Astrocyte of the cerebellum (primary cell): ENCODE measurements at regions not wholly inside any gene's neighbourhood (a gene's known extent, or its start where the extent isn't known, plus 50 kb on each side); places are given as distances from the start of the nearest gene placed in this dataset.

Source experiments
- DNase-seq: peaks from one replicate; pipeline ENCODE4 v3.0.0-alpha.2; 2011; ENCODE audit warnings: low read depth
- H3K4me3 ChIP-seq: 2 replicates; pipeline ENCODE4 v1.5.1; 2011; ENCODE audit warnings: mild to moderate bottlenecking, low read depth, low read length, moderate library complexity
- in situ Hi-C: cut with HindIII; loops from 2 replicates; pipeline ENCODE4 v1.10.0; 2017; ENCODE audit warnings: low sequenced_read_pairs
- TF ChIP-seq, protein P1 (sequence below): IDR thresholded peaks from 2 replicates; pipeline ENCODE4 v1.5.1; 2012; ENCODE audit warnings: low read length, low read depth, moderate library complexity, mild to moderate bottlenecking; ENCODE audit errors: missing control alignments

DNA sequence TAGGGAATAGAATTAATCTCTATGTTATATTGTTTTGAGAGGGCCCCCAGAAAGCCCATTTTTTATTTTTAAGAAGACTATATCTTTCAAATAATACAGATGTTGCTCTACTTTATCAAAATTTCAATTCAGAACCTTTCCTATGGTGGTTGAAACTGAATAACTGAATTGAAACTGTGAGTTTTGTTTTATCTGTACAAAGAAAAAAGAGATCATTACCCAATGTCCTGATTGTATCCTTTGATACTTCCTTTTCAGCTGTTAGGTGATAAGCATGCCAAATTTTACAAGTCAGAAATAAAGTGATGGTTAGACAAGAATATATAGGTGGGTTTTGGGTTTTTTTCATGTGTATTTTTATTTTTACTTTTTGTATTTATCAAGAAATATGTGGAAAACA lies 1293.1 kb upstream of the USP15 start:
- no peak overlapping the region for H3K4me3 ChIP-seq
- DNase-seq, result no peak
- in situ Hi-C loops, result no loop called here
- TF ChIP-seq, protein P1, sequence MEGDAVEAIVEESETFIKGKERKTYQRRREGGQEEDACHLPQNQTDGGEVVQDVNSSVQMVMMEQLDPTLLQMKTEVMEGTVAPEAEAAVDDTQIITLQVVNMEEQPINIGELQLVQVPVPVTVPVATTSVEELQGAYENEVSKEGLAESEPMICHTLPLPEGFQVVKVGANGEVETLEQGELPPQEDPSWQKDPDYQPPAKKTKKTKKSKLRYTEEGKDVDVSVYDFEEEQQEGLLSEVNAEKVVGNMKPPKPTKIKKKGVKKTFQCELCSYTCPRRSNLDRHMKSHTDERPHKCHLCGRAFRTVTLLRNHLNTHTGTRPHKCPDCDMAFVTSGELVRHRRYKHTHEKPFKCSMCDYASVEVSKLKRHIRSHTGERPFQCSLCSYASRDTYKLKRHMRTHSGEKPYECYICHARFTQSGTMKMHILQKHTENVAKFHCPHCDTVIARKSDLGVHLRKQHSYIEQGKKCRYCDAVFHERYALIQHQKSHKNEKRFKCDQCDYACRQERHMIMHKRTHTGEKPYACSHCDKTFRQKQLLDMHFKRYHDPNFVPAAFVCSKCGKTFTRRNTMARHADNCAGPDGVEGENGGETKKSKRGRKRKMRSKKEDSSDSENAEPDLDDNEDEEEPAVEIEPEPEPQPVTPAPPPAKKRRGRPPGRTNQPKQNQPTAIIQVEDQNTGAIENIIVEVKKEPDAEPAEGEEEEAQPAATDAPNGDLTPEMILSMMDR, result no peak

DNA sequence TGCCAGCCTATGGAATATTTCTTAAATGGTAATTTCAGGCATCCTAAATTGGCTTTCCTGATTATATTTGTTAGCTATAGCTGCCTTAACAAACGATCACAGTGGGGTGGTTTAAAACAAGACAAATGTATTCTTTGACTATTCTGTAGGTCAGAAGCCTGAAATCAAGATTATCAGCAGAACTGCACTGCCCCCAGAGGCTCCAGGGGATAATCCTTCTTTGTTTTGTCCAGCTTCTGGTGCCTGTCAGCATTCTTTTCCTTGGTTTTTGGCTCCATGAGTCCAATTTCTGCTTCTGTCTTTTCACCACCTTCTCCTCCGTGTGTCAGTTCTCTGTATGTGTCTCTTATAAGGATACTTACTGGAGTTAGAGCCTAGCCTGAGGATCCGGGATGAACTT lies 1282.2 kb upstream of the USP15 start:
- DNase-seq, result no peak
- TF ChIP-seq, protein P1, result no peak
- no peak overlapping the region for H3K4me3 ChIP-seq
- in situ Hi-C loops, result no loop called here

DNA sequence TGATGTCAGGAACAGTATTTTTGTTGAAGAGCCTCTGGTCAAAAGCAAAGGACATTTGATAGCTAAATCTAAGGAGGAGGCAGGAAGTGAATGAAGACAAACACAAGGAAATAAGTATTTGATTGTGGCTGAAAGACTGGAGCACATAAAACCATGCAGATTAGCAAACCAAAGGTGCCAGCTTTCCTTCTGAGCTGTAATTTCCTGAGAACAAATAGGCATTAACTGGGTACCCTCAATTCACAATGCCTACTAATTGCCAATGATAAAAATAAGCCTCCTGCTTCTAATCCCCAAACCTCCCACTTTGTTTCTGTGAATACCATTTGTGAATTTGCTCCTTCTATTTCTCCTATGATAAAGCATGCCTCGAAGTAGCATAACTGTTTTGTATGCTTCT lies 1279.6 kb upstream of the USP15 start:
- DNase-seq, result no peak
- in situ Hi-C loops, result no loop called here
- TF ChIP-seq, protein P1, result no peak
- H3K4me3 ChIP-seq, result no peak overlapping the region

DNA sequence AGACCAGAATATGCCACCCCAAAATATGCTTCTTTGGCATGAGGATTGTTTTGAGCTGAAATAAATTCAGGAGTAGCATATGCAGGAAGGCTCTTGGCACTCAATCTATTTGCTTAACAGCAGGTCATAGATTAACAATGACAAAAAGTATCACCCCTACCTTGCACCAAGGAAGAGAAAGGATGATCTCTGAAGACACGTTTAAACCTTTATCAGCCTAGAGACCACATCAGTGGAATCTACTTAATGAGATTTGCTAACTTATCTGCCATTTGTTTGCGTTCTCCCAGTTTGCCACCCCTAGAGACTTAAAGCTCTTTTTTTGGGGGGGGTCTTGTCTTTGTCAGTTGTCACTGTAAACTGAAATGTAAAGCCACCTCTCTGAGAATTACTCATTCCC lies 1278.7 kb upstream of the USP15 start:
- in situ Hi-C loops, result no loop called here
- TF ChIP-seq, protein P1, result no peak
- H3K4me3 ChIP-seq, result no peak overlapping the region
- no peak for DNase-seq

DNA sequence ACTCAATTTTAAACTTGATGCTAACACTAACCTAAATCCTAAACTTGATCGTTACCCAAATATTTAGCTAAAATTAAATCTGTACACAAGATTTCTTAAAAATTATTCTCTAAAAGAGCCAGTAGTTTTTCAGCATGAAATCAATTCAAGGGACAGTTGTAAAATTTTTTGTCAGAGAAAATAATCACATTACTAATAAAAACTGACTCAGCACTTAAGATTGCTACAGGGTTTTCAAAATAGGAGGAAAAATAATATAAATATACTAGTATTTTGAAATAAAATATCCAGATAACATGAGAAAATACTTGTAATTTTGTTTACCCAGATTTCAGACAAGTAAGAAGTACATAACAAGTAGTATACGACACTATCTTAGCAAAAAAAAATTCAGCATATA lies 1268.1 kb upstream of the USP15 start:
- no peak for DNase-seq
- in situ Hi-C loops, result no loop called here
- TF ChIP-seq, protein P1, result no peak
- no peak overlapping the region for H3K4me3 ChIP-seq

DNA sequence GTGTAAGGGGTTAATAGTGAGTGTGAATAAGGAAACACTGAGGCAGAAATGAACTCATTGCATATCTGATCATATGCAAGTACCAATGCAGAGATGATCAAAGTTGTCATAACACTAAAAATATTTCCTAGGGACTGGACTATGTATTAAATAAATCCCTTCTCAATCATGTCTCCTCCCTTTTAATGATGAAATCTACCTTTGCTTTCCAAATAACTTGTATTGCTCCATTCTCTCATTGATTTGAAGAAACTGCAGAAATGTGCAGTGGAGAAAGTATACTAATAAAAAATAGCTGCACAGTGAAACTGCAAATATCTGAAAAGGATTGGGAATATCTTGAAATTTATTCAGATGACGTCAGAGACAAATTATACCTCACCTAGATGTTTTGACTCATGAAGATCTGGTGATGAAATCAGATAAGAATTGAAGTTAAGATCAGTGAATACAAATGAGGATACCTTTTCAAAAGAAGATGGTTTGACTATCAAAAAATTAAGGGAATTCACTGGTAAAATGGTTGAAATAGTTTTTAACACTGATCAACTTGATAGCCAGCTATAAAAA lies 1264.9 kb upstream of the USP15 start:
- in situ Hi-C loops, result no loop called here
- DNase-seq, result no peak
- no peak overlapping the region for H3K4me3 ChIP-seq
- TF ChIP-seq, protein P1, result no peak
